NCI-H146 treated with DMSO at 0.1 percent for 48 hours (cell line): ENCODE measurements at regions not wholly inside any gene's neighbourhood (a gene's known extent, or its start where the extent isn't known, plus 50 kb on each side); places are given as distances from the start of the nearest gene placed in this dataset.

Experiments used
- DNase-seq: peaks from one replicate; lab custom pipeline; 2025; ENCODE audit not compliant: unreplicated experiment; lab: John Stamatoyannopoulos, UW

- no peak for DNase-seq
These were observed 206.6 kb downstream of the UACA start for GRCh38 chr15:70556779-70557178.

- DNase-seq, result no peak
These were observed 207.1 kb downstream of the UACA start for GRCh38 chr15:70556151-70556741.

- DNase-seq, result no peak
These were observed 207.6 kb downstream of the UACA start for GRCh38 chr15:70555713-70556112.

GRCh38 chr15:70547846-70548487 is 215.4 kb downstream of the UACA start:
- DNase-seq, result no peak

- DNase-seq, result no peak
These were observed 217.8 kb downstream of the UACA start for GRCh38 chr15:70545526-70545925.

- no peak for DNase-seq
These were observed 221.8 kb downstream of the UACA start for GRCh38 chr15:70541511-70541910.

- no peak for DNase-seq
These were observed 223.3 kb downstream of the UACA start for GRCh38 chr15:70539912-70540530.

GRCh38 chr15:70539409-70539808 is 223.9 kb downstream of the UACA start:
- DNase-seq, result no peak

- DNase-seq, result no peak
These were observed 225.1 kb downstream of the UACA start for GRCh38 chr15:70538278-70538677.

GRCh38 chr15:70535955-70536338 is 227.4 kb downstream of the UACA start:
- no peak for DNase-seq

- no peak for DNase-seq
These were observed 228.0 kb downstream of the UACA start for GRCh38 chr15:70535071-70535954.

GRCh38 chr15:70533931-70534742 is 229.2 kb downstream of the UACA start:
- no peak for DNase-seq

GRCh38 chr15:70532531-70533186 is 230.7 kb downstream of the UACA start:
- no peak for DNase-seq

GRCh38 chr15:70531576-70531975 is 231.8 kb downstream of the UACA start:
- DNase-seq, result no peak

- DNase-seq, result no peak
These were observed 232.5 kb downstream of the UACA start for GRCh38 chr15:70530906-70531305.

- DNase-seq, result no peak
These were observed 232.9 kb downstream of the UACA start for GRCh38 chr15:70530503-70530902.

GRCh38 chr15:70530017-70530499 is 233.3 kb downstream of the UACA start:
- DNase-seq, result no peak

- DNase-seq, result no peak
These were observed 234.5 kb downstream of the UACA start for GRCh38 chr15:70528816-70529215.

GRCh38 chr15:70528270-70528706 is 235.1 kb downstream of the UACA start:
- no peak for DNase-seq

GRCh38 chr15:70526974-70527325 is 236.4 kb downstream of the UACA start:
- no peak for DNase-seq
